ENCODE measurements at regions not wholly inside any gene's neighbourhood (a gene's known extent, or its start where the extent isn't known, plus 50 kb on each side); places are given as distances from the start of the nearest gene placed in this dataset.
"Not testable (repeated sequence)": the region's sequence is repeated elsewhere in the genome, so short reads cannot be mapped to it uniquely, and the experiment has no call there.

GRCh38 chr4:170775851-170776250 is 686.1 kb upstream of the AADAT start:
- DNase-seq: no peak

GRCh38 chr4:170773709-170774273 is 684.0 kb upstream of the AADAT start:
- DNase-seq: no peak

GRCh38 chr4:170772429-170772828 is 682.7 kb upstream of the AADAT start:
- no peak for DNase-seq

- no peak for DNase-seq
Observed at GRCh38 chr4:170770664-170771063, 680.9 kb upstream of the AADAT start.

GRCh38 chr4:170769862-170770261 is 680.1 kb upstream of the AADAT start:
- DNase-seq: no peak

- DNase-seq: no peak
Observed at GRCh38 chr4:170758988-170759387, 669.2 kb upstream of the AADAT start.

GRCh38 chr4:170750519-170750918 is 660.8 kb upstream of the AADAT start:
- DNase-seq: no peak

- DNase-seq: no peak
Observed at GRCh38 chr4:170748975-170749374, 659.2 kb upstream of the AADAT start.

GRCh38 chr4:170743633-170744032 is 653.9 kb upstream of the AADAT start:
- DNase-seq: no peak

GRCh38 chr4:170741856-170742255 is 652.1 kb upstream of the AADAT start:
- no peak for DNase-seq

- DNase-seq: no peak
Observed at GRCh38 chr4:170736710-170737109, 647.0 kb upstream of the AADAT start.

GRCh38 chr4:170729897-170730296 is 640.1 kb upstream of the AADAT start:
- DNase-seq: no peak

GRCh38 chr4:170729236-170729635 is 639.5 kb upstream of the AADAT start:
- DNase-seq: no peak

GRCh38 chr4:170724191-170724590 is 634.4 kb upstream of the AADAT start:
- DNase-seq: no peak

GRCh38 chr4:170723171-170723570 is 633.4 kb upstream of the AADAT start:
- DNase-seq: no peak

GRCh38 chr4:170721812-170722373 is 632.1 kb upstream of the AADAT start:
- DNase-seq: no peak

GRCh38 chr4:170716868-170717267 is 627.1 kb upstream of the AADAT start:
- DNase-seq: no peak

- DNase-seq: no peak
Observed at GRCh38 chr4:170705907-170706306, 616.2 kb upstream of the AADAT start.

GRCh38 chr4:170700064-170700463 is 610.3 kb upstream of the AADAT start:
- no peak for DNase-seq

- no peak for DNase-seq
Observed at GRCh38 chr4:170698334-170698733, 608.6 kb upstream of the AADAT start.

GRCh38 chr4:170697845-170698244 is 608.1 kb upstream of the AADAT start:
- DNase-seq: no peak

- DNase-seq: no peak
Observed at GRCh38 chr4:170697045-170697444, 607.3 kb upstream of the AADAT start.

GRCh38 chr4:170691168-170691567 is 601.4 kb upstream of the AADAT start:
- no peak for DNase-seq

- no peak for DNase-seq
Observed at GRCh38 chr4:170687751-170688150, 598.0 kb upstream of the AADAT start.

GRCh38 chr4:170685701-170686100 is 595.9 kb upstream of the AADAT start:
- DNase-seq: not testable (repeated sequence)
